ENCODE measurements at regions not wholly inside any gene's neighbourhood (a gene's known extent, or its start where the extent isn't known, plus 50 kb on each side); places are given as distances from the start of the nearest gene placed in this dataset.

DNA sequence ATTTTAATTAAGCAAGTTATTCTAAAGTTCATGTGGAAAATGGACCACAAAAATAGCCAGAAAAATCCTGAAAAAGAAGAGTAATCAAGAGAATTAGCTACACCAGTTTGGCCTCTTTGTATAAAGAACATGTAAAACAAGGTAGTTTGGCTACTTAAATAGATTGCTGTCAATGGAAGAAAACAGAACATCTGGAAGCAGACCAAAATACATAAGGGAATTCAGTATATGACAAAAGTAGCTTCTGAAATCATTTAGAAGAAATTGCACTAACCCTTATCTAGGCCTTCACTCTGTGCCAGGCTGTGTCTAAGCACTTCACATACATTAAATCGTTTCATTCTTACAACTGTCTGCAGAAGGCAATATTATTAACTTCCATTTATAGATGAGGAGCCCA is 156.6 kb downstream of the PRDM6 start:
- no peak for DNase-seq (ENCODE audit: low read depth)
- TF ChIP-seq, protein P1, sequence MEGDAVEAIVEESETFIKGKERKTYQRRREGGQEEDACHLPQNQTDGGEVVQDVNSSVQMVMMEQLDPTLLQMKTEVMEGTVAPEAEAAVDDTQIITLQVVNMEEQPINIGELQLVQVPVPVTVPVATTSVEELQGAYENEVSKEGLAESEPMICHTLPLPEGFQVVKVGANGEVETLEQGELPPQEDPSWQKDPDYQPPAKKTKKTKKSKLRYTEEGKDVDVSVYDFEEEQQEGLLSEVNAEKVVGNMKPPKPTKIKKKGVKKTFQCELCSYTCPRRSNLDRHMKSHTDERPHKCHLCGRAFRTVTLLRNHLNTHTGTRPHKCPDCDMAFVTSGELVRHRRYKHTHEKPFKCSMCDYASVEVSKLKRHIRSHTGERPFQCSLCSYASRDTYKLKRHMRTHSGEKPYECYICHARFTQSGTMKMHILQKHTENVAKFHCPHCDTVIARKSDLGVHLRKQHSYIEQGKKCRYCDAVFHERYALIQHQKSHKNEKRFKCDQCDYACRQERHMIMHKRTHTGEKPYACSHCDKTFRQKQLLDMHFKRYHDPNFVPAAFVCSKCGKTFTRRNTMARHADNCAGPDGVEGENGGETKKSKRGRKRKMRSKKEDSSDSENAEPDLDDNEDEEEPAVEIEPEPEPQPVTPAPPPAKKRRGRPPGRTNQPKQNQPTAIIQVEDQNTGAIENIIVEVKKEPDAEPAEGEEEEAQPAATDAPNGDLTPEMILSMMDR (conservative IDR thresholded peaks at IDR 0.05; ENCODE audit: low read depth, low read length), result no peak
- H3K4me3 ChIP-seq (ENCODE audit: low read depth, low read length), result no peak overlapping the region

DNA sequence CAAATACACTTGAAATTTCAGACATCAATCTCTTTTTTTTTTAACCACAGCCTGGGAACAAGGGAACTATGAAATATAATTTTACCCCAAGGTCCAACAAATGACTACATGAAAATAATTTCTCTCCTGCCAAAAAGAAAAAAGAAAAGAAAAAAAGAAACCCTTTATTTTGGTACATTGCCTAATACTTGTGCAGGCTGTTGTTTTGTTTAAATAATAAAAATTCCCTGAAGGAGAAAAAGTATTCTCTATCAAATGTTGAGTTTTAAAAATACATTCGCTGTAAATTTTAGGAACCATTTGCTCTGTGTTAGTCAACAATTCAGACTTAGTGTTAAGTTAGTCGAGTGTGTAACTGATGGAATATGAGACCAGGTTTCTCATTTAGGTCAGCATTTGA is 155.4 kb downstream of the PRDM6 start:
- DNase-seq (ENCODE audit: low read depth), result no peak
- TF ChIP-seq, protein P1 (conservative IDR thresholded peaks at IDR 0.05; ENCODE audit: low read depth, low read length), result no peak
- no peak overlapping the region for H3K4me3 ChIP-seq (ENCODE audit: low read depth, low read length)
